H9 (cell line): ENCODE measurements at regions not wholly inside any gene's neighbourhood (a gene's known extent, or its start where the extent isn't known, plus 50 kb on each side); places are given as distances from the start of the nearest gene placed in this dataset.

Source experiments
- DNase-seq: peaks from one replicate; pipeline ENCODE4 v3.0.0-alpha.2; 2017
- H2AFZ ChIP-seq: one replicate; pipeline ENCODE4 v1.6.1; 2013; ENCODE audit warnings: mild to moderate bottlenecking, low read length, control low read depth, moderate library complexity
- H2AK5ac ChIP-seq: 2 replicates; pipeline ENCODE4 v1.6.1; 2013; ENCODE audit warnings: low read length, control low read depth, mixed read lengths; ENCODE audit not compliant: insufficient read length
- H2BK120ac ChIP-seq: one replicate; pipeline ENCODE4 v1.6.1; 2013; ENCODE audit warnings: low read depth, mild to moderate bottlenecking, low read length, control low read depth, inconsistent platforms; ENCODE audit not compliant: poor library complexity, severe bottlenecking
- H2BK12ac ChIP-seq: 2 replicates; pipeline ENCODE4 v1.6.1; 2013; ENCODE audit warnings: low read length, control low read depth, mixed read lengths, low read depth; ENCODE audit not compliant: insufficient read length
- H2BK15ac ChIP-seq: 2 replicates; pipeline ENCODE4 v1.6.1; 2013; ENCODE audit warnings: low read depth, low read length, control low read depth
- H2BK20ac ChIP-seq: one replicate; pipeline ENCODE4 v1.6.1; 2013; ENCODE audit warnings: low read depth, mild to moderate bottlenecking, low read length, control low read depth, inconsistent platforms; ENCODE audit not compliant: poor library complexity, severe bottlenecking
- H2BK5ac ChIP-seq: 2 replicates; pipeline ENCODE4 v1.6.1; 2013; ENCODE audit warnings: low read length, control low read depth, mixed read lengths; ENCODE audit not compliant: insufficient read length
- H3K14ac ChIP-seq: 2 replicates; pipeline ENCODE4 v1.6.1; 2013; ENCODE audit warnings: low read length, control low read depth; ENCODE audit not compliant: insufficient read depth
- H3K18ac ChIP-seq: 2 replicates; pipeline ENCODE4 v1.6.1; 2013; ENCODE audit warnings: low read depth, mild to moderate bottlenecking, mixed read lengths, low read length, control low read depth; ENCODE audit not compliant: insufficient read length
- H3K23ac ChIP-seq: 2 replicates; pipeline ENCODE4 v1.6.1; 2013; ENCODE audit warnings: low read length, control low read depth, mixed read lengths, low read depth; ENCODE audit not compliant: insufficient read length
- H3K23me2 ChIP-seq: 2 replicates; pipeline ENCODE4 v1.6.1; 2013; ENCODE audit warnings: low read depth, mild to moderate bottlenecking, mixed read lengths, low read length, control low read depth; ENCODE audit not compliant: insufficient read length, poor library complexity, severe bottlenecking
- H3K27ac ChIP-seq: 2 replicates; pipeline ENCODE4 v1.5.1; 2013; ENCODE audit warnings: low read length, control low read depth, mixed read lengths, low read depth; ENCODE audit not compliant: insufficient read length
- H3K27me3 ChIP-seq: 2 replicates; pipeline ENCODE4 v1.6.1; 2013; ENCODE audit warnings: low read length, control low read depth, inconsistent platforms; ENCODE audit not compliant: insufficient read depth
- H3K4ac ChIP-seq: 2 replicates; pipeline ENCODE4 v1.6.1; 2013; ENCODE audit warnings: low read depth, mild to moderate bottlenecking, control low read depth, inconsistent platforms, low read length, moderate library complexity
- H3K4me1 ChIP-seq: 2 replicates; pipeline ENCODE4 v1.6.1; 2013; ENCODE audit warnings: low read length, control low read depth, inconsistent platforms; ENCODE audit not compliant: insufficient read depth
- H3K4me2 ChIP-seq: 2 replicates; pipeline ENCODE4 v1.6.1; 2013; ENCODE audit warnings: low read length, control low read depth, mixed read lengths; ENCODE audit not compliant: insufficient read length, insufficient read depth
- H3K56ac ChIP-seq: 2 replicates; pipeline ENCODE4 v1.6.1; 2013; ENCODE audit warnings: low read depth, mild to moderate bottlenecking, mixed read lengths, low read length, control low read depth; ENCODE audit not compliant: insufficient read length
- H3K79me1 ChIP-seq: 2 replicates; pipeline ENCODE4 v1.6.1; 2013; ENCODE audit warnings: low read depth, mild to moderate bottlenecking, moderate library complexity, low read length, control low read depth, inconsistent platforms; ENCODE audit not compliant: insufficient read depth, poor library complexity, severe bottlenecking
- H3K79me2 ChIP-seq: 2 replicates; pipeline ENCODE4 v1.6.1; 2013; ENCODE audit warnings: low read length, control low read depth, inconsistent platforms; ENCODE audit not compliant: insufficient read depth
- H3K9ac ChIP-seq: 2 replicates; pipeline ENCODE4 v1.6.1; 2013; ENCODE audit warnings: low read length, control low read depth, mixed read lengths; ENCODE audit not compliant: insufficient read length; ENCODE audit errors: extremely low read depth
- H3K9me3 ChIP-seq: one replicate; pipeline ENCODE4 v1.6.1; 2013; ENCODE audit warnings: low read depth, low read length, inconsistent platforms; ENCODE audit not compliant: control insufficient read depth
- H3T11ph ChIP-seq: one replicate; pipeline ENCODE4 v1.6.1; 2013; ENCODE audit warnings: mild to moderate bottlenecking, low read length, control low read depth, inconsistent platforms
- H4K20me1 ChIP-seq: one replicate; pipeline ENCODE4 v1.6.1; 2013; ENCODE audit not compliant: control insufficient read depth, insufficient read length, insufficient read depth
- H4K5ac ChIP-seq: 2 replicates; pipeline ENCODE4 v1.6.1; 2013; ENCODE audit warnings: low read depth, mild to moderate bottlenecking, mixed read lengths, low read length, control low read depth; ENCODE audit not compliant: insufficient read length
- H4K8ac ChIP-seq: replicated peaks from 2 replicates; pipeline ENCODE4 v1.6.1; 2013; ENCODE audit warnings: low read length, control low read depth, mixed read lengths, low read depth; ENCODE audit not compliant: insufficient read length
- H4K91ac ChIP-seq: 2 replicates; pipeline ENCODE4 v1.6.1; 2013; ENCODE audit warnings: low read depth, mild to moderate bottlenecking, moderate library complexity, mixed read lengths, low read length, control low read depth; ENCODE audit not compliant: insufficient read length
- H3K27ac Mint-ChIP-seq, 3 experiments: 2 replicates in 2 of 3; 3 replicates in 1 of 3; pipeline ENCODE4 v1.8.0; 2020 to 2021; ENCODE audit warnings: mixed read lengths in 3 of 3, mild to moderate bottlenecking in 1 of 3, moderate library complexity in 1 of 3
- H3K27me3 Mint-ChIP-seq: 2 replicates; pipeline ENCODE4 v1.8.0; 2021; ENCODE audit warnings: low read depth, mild to moderate bottlenecking, moderate library complexity, mixed read lengths
- H3K36me3 Mint-ChIP-seq, 3 experiments: 2 replicates in 2 of 3; 3 replicates in 1 of 3; pipeline ENCODE4 v1.8.0; 2020 to 2021; ENCODE audit warnings: low read depth in 3 of 3, mixed read lengths in 3 of 3; ENCODE audit not compliant: insufficient read depth in 1 of 3
- H3K4me1 Mint-ChIP-seq, 2 experiments: 2 replicates each; pipeline ENCODE4 v1.8.0; 2020; ENCODE audit warnings: mixed read lengths in 2 of 2
- H3K4me3 Mint-ChIP-seq, 2 experiments: 2 replicates in 1 of 2; 3 replicates in 1 of 2; pipeline ENCODE4 v1.8.0; 2020 to 2021; ENCODE audit warnings: mild to moderate bottlenecking in 2 of 2, mixed read lengths in 2 of 2, moderate library complexity in 1 of 2
- H3K9me3 Mint-ChIP-seq, 2 experiments: 2 replicates in 1 of 2; 3 replicates in 1 of 2; pipeline ENCODE4 v1.8.0; 2020; ENCODE audit warnings: mild to moderate bottlenecking in 2 of 2, mixed read lengths in 2 of 2, moderate library complexity in 1 of 2
- WGBS: extraction: QIAGEN DNeasy Blood & Tissue Kit; methylation state at CpG from one replicate; pipeline ENCODE4 v1.1.7; 2013; ENCODE audit warnings: missing lambda C conversion rate, low lambda C conversion rate, mixed read lengths; ENCODE audit not compliant: insufficient read length; ENCODE audit errors: extremely low coverage; 5-methylcytosine and 5-hydroxymethylcytosine counted together
- TF ChIP-seq, protein P1 (sequence below): fragments of 200-600 bp; sonication (generic); conservative IDR thresholded peaks from 3 replicates; pipeline ENCODE4 v1.8.0; 2021; ENCODE audit warnings: antibody characterized with exemption, mild to moderate bottlenecking

DNA sequence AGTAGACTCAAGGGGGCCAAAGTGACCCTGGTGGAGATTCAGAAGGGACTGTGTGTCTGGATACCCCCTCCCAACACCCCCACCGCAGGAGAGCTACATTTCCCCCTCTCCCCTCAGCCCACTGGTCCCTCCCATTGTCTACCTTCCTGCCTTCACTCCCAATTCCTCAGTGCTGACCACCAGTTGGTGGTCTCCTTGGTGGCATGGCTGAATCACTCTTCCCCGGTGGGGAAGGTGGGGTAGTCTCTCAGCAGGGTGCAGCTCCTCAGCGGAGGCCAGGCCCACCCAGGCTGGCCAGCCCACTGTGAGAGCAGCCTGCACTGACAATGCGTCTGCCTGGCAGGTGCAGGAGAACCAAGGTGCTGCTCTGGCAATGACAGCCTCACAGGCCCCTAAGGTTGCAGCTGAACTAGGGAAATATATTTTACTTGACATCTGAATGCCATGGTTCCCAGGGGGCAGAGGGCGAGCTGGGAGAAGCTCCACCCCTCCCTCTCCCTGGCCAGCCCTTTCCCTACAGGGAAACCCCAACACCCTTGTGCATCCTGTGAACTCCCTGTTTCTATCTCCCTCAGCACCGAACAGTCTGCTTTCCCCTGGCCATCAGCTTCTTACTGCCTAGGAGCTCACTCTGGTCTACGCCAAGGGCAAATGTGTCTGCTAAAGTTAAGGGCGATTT is 62.6 kb upstream of the PAX8 start:
- Histone ChIP-seq H3K14ac (no peak overlapping the region), H4K5ac (no peak overlapping the region), H2BK15ac (no peak overlapping the region), H2AK5ac (no peak overlapping the region), H3K27me3 (no peaks in the 10 kb centered on the region), H4K20me1 (no peaks in the 10 kb centered on the region), H2BK120ac (no peak overlapping the region), H2BK20ac (no peak overlapping the region), H2BK12ac (no peak overlapping the region), H3K9me3 (no peaks in the 10 kb centered on the region), H3K56ac (no peak overlapping the region), H2BK5ac (no peak overlapping the region), H3K79me1 (no peaks in the 10 kb centered on the region), H4K8ac (no peak overlapping the region), H3K9ac (no peak overlapping the region), H3T11ph (no peak overlapping the region), H3K23ac (no peak overlapping the region), H3K4me1 (no peaks in the 10 kb centered on the region), H3K18ac (no peak overlapping the region), H3K27ac (no peak overlapping the region), H3K4ac (no peak overlapping the region), H4K91ac (no peak overlapping the region), H3K23me2 (no peaks in the 10 kb centered on the region), H2AFZ (no peak overlapping the region), H3K4me2 (no peak overlapping the region), H3K79me2 (no peaks in the 10 kb centered on the region)
- WGBS: no CpG with 5 or more reads among the region's 8 CpGs
- no peaks in the 10 kb centered on the region for H3K36me3 Mint-ChIP-seq
- no peak overlapping the region for H3K4me3 Mint-ChIP-seq
- no peak overlapping the region for H3K27ac Mint-ChIP-seq
- TF ChIP-seq, protein P1, sequence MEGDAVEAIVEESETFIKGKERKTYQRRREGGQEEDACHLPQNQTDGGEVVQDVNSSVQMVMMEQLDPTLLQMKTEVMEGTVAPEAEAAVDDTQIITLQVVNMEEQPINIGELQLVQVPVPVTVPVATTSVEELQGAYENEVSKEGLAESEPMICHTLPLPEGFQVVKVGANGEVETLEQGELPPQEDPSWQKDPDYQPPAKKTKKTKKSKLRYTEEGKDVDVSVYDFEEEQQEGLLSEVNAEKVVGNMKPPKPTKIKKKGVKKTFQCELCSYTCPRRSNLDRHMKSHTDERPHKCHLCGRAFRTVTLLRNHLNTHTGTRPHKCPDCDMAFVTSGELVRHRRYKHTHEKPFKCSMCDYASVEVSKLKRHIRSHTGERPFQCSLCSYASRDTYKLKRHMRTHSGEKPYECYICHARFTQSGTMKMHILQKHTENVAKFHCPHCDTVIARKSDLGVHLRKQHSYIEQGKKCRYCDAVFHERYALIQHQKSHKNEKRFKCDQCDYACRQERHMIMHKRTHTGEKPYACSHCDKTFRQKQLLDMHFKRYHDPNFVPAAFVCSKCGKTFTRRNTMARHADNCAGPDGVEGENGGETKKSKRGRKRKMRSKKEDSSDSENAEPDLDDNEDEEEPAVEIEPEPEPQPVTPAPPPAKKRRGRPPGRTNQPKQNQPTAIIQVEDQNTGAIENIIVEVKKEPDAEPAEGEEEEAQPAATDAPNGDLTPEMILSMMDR: no peak
- peaks cover 16% of the 10 kb centered on the region for H3K27me3 Mint-ChIP-seq
- DNase-seq: no peak
- H3K9me3 Mint-ChIP-seq: no peaks in the 10 kb centered on the region
- H3K4me1 Mint-ChIP-seq: peaks cover 3 to 6% of the 10 kb centered on the region in 2 experiments; a peak in 2 of 4 replicates
